NCI-H82 (cell line): ENCODE measurements at regions not wholly inside any gene's neighbourhood (a gene's known extent, or its start where the extent isn't known, plus 50 kb on each side); places are given as distances from the start of the nearest gene placed in this dataset.
A peak's percentile ranks its signal among the peaks of the same experiment; 100 is the strongest.

Experiments
- DNase-seq: peaks from one replicate; lab custom pipeline; 2025; lab: John Stamatoyannopoulos, UW

DNA sequence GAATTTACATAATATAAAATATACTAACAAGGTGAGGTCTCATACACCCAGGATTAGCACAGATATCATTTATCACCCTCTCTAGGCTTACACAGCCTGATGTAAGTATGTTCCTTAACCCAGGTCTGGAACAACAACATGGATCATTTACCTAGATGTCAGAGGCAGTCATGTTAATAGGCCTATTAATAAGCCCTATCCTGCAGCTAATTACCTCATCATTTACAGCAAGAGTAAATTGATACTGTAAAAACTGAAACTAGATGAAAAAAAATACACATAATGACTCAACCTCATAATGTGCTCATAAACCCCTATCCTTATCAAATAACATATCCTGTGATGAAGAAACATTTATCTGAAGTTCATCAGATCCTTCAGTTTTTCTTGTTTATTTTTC lies 334.3 kb upstream of the MANEA start:
- DNase-seq = no peak

DNA sequence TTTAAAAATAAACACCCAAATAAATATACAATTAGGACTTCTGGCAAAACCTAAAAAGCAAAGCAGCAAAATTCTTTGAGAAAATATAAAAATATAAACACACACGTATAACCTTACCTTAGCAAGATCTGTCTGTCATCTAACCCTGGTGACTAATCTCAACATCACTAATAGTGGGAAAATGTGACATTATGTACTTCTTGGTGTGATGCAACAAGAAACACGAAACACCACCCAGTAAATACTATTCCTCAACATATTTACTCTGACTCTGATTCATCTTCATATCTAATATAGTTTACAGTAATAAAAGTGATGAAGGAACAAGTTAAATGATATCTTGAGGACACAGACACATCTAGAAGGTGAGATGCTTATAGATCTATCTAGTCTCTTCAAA lies 332.6 kb upstream of the MANEA start:
- no peak for DNase-seq

DNA sequence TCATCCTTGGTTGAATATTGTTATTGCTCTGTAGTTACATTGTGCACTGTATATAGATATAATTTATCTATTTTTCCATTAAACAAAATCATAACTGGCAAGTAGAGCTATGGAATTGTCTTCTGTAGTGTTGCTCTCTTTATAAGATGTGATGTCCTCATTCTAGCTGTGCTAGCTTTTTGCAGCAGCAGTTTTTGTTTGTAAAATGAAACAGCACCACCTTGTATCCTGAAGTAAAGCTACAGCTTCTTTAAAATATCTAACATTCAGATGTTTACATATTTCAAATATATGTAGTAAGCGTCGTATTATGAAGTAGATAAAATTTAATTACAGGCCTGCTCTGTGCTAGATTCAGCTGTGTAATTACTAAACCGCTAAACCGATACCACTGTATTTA lies 328.8 kb upstream of the MANEA start:
- no peak for DNase-seq

DNA sequence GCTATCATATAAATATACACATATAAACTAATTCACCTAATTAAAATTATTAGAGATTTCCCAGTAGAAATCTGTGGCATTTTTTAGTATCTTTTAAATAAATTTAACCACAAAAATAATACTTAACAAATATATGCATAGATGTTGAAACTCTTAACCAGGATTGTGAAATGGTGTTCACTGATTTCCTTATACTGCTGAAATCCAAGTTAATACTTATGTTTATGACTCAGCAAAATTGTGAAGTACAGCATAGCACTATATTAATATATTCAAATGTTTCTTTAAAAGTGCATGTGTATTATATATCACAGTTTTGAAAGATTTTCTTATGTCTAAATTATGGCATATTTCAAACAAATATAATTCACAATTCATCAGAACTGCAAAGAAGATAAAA lies 328.2 kb upstream of the MANEA start:
- DNase-seq = no peak

DNA sequence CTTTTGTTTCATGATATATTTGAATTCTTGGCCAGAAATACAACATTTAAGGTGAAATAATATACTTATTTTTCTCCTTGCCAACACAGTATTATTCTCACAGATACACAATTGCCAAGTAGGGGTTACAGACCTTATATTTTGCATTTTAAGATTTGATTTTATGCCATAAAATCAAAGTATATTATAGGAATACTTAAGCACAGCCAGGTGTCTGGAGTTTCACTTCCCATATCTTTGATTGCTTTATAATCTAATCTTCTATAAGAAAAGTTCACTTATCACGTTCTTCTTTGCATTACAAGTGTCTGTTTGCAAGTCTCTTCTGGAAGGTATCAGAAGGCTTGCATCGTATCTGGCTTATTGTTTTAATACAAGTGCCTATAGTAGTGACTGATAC lies 327.7 kb upstream of the MANEA start:
- no peak for DNase-seq

DNA sequence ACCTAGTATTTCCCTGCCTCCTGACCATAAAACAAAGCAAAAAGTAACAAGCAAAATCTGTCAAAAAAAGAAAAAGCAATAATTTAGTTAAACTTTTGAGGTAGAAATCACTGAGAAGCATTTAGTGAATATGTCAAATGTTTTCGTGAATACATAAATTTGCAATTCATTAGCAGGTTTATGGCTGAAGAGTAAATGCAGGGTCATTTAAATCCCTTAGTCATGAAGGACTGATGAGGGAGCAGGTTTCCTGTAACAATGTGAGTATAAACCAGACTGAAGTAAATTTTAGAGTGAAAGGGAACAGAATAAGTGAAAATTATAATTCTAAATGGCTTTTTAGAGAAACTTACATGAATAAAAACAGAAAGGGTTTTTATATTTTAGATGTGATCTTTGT lies 313.5 kb upstream of the MANEA start:
- DNase-seq = no peak

DNA sequence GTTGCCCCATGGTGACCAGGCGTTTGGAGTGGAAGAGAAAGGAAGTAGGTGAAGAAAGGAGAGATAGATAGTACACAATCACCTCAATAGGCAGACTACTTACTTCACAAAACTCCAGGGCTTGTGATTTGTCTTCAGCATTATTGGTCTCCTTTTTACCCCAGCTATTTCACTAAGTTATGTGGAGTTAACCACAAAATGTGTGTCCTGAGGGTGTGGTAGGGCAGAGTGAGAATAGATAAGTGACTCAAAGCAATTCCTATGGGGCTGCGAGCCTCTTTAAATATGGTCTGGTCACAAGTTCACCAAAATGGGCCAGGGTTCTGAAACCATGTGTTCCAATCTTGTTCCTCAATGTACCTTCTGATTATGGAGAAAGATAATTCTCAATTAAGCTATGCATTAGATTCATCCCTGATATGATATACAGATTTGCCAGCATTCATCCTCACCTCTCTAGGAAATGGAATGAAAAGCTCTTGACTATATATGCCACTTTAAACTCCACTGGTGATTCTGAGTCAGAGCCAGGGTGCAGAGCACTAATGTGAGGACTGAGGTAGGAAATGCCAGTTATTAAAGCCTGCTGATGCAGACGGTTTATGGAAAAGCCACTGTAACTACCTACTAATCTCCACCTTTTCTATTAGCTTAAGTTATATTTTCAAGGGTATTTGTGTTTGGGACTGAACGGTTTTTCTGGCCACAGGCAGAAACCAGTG lies 310.6 kb upstream of the MANEA start:
- DNase-seq = no peak

DNA sequence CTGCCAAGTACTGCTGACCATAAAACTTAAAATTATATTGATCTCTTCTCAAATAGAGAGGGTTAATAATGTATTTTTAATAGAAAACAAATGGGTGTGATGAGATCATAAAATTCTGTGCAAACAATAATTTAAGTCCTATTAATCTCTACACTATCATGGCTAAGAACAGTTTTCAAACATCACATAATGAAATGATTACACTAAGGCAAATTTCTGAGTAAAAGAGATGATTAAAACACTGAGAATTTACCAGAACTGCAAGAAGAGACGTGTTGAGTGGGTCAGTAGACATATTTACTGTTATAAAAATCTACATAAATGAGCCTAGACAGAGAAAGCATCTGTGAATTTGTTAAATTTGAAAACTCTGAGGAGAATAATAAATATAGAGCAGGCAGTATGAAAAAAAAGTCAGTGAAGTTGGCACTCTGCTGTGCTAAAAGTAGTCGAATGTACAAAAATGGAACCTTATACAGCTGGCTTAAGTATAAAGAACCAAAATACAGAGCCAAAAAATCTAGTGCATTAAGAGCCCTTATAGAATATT lies 302.6 kb upstream of the MANEA start:
- no peak for DNase-seq

DNA sequence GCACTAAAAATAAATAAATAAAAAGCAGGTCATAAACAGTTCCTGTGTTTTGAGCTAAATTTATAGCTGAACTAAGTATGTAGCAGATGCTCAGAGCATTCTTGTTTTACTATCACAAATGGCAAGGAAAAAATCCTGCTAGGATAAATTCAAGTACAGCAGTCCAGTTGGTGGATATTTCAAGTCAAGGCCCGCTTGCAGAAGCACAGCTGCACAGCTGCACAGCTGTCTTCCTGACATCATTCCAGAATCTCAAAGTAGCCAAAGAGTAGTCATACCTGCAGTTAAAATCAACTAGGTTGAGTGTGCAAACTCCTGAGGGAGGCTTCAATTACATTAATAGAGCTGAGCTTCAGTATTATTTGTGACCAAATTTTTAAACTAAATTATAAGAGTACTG lies 297.7 kb upstream of the MANEA start:
- no peak for DNase-seq

DNA sequence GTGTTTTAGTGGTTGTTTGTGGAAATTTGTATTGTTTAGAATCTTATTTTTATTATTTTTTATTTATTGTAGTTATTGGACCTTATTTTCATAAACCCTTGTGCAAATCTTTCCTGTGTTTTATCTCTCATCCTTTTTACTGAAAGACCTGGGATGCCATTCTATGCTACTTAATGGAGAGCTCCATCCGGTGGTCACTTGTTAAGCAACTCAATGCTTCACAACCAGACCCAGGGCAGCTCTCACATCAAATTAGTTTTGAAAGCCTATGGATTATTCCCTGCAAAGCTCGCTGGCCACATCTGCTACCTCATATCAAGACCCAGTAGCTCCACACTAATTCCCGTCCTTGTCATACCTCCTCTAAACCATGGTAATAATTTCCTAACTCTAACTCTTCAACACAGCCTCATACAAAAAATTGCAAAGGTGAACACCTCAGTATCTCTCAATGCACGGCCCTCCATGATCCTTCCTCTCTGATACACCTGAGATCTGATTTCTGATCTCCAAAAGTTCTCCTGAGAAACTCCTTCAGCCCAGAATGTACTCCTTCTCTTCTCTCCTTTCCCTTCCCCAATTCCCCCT lies 296.6 kb upstream of the MANEA start:
- peak; percentile 89 for DNase-seq

DNA sequence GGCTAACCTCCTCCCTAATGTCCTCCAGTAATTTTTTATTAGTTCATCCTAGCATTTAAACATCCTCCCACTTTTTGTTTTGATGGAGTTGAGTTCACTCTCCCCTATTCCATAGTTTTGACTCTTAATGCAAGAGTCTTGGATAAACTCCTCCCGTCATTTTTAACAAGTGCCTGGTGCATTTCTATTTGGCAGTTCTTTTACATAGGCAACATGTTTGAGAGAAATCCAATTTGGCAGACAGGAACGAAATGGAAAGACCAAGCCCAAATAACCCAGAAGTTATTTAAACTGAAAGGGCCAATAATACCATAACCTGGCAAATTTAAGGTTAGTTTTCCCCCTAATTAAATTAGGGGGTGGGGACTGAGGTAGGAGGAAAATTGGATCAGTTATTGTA lies 291.5 kb upstream of the MANEA start:
- DNase-seq = no peak

DNA sequence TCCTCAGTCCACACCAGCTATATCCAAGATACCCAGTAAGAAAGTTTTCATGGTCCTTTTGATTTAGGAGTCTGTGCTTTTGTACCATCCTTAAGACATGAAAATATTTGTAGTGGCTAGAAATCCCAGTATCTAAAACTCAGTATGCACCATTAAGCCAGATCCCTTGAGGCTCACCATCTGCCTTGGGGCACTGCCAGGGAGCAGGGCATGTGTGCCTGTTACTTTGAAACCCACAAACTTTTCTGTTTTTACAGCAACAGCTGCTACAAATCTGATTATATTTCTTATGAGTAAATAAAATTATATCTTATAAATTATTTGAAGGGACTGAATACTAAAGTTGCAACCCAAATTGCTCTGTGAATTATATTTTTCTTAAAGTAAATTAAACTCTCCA lies 290.5 kb upstream of the MANEA start:
- peak; percentile 19 for DNase-seq

DNA sequence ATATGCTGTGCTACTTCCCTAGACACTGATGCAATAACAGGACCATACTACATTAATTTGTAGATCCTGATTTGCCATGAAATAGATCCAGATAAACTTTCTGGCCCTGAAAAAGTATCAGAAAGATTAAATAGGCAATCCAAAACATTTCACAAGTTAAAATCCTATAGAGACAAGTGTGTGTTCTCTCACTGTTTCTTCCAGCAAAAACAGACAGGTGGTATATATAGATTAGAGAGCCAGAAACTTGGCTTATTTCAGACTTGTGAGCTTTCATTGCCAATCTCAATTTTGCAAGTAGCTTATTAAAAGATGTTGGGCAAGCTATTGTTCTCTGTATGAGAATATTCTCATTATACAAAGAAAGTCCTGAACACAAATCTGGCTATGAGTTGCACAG lies 289.1 kb upstream of the MANEA start:
- DNase-seq = no peak

DNA sequence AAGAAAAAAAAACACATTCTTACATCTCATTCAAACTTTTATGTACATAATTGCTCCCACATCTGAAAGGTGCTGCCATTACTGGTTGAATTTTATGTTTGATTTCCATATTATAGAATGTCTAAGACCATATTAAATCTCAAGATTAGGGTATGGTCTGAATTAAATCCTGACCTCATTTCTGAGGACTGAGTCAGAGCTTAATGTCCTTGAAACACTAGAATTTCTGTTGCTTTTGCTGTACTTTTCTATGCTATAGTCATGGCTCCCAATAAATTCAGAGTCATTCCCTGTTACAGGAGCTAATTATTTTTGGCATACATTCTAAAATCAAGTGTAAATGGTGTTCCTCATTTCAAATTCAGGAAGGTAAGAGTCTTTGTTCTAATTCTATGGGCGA lies 285.3 kb upstream of the MANEA start:
- DNase-seq = no peak

DNA sequence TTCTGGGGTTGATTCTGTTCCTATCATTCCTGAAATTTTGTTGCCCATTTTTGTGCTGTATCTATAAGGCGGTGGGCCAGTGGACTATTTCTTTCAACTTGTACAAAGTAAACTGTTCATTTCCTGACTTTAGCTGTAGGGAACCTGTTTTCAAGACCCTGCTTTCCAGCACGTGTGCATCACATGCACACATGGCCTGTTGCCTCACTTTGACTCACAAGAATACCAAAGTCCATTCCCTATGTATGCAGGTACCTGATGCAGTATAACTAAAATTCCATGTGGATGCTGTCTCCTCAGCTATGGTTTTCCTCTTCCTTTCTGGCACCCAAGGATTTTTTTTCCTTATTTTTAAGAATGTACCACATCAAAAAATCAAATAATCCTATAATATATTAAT lies 284.1 kb upstream of the MANEA start:
- DNase-seq = no peak

DNA sequence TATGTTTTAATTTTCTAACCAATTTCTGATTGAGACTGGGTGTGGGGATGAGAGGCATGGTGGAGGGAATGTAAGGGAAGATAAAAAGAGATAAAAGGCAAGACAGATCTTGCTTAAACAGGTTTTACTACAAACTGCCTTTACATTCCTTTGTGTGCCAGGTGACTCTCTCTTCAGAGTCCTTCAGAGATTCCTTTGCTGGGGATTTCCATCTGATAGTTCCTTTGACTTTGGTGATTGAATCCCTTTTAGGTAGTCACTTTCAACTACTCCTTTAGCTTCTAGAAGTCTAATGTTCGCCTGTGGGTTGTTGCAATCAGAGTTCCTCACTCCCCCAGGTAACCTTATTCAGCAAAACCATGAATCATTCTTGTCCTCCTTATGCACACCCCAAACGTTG lies 283.3 kb upstream of the MANEA start:
- DNase-seq = no peak

DNA sequence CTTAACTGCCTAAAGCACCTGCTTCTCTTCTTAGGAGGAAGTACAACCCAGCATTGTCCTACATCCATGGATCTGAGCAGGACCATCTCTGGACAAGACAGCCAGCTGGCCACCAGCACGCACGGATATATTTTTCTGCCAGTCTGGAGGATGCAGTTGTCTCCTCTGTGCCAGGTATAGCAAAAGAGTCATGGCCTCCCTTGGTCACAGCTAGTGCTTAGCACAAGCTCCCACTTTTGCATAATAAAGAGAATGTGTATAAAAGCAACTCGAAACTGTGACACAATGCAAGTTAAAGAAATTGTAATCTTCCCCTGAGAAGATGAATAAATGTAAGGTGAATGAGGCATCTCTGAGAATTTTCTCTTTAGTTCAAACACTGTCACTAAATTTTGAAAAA lies 267.8 kb upstream of the MANEA start:
- DNase-seq = no peak

DNA sequence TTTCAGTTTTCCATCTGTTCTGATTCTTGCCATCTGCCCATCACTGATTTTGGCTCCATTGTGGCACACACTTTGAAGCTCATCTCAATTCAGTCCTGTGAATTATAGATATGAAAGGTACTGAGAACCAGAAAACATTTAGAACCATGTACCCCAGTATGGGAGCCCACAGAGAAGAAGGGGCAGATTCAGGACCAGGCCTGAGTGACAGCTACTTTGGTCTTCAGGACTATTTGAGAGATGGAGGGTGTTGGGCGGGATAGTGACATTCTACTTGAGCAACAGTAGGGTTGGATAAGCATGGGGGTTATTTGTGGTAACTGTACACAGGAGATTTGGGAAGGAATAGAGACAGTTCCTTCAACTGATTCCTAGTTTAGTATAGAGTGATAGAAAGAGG lies 259.2 kb upstream of the MANEA start:
- DNase-seq = peak; percentile 75

DNA sequence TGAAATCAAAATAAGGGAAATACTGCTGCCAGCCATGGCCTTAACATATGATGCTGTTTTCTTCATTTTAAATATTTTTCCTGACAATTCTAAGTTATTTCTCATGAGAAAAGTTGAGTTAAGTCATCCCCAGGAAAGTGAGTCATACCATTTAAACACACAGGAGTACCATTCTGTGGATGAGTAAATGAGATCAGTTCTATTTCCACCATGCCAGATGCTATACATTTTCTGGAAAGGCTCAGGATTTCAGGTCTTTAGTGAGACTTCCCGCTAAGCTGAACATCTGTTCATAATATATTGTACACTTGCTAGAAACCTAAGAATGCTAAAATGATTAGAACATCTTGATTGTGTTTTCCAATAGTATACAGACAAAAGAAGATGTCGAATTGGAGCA lies 256.2 kb upstream of the MANEA start:
- DNase-seq = peak; percentile 66

DNA sequence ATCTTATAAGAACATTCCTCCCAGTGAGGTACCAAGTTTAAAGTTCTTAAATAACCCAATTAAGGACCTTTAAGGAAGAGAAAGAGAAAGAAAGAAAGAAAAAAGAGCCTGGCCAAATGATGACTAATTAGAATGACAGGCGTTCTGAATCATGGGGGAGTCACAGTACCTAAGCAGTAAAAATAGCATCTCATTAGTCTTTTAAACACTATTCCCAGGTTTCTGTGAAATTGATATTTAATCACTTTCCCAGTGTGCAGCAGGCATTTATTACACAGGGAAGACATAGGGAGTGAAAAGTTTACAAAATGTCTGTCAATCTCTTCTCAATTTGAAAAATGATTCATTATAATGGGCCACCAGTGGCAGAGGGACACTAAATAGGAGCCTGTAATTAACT lies 251.4 kb upstream of the MANEA start:
- no peak for DNase-seq

DNA sequence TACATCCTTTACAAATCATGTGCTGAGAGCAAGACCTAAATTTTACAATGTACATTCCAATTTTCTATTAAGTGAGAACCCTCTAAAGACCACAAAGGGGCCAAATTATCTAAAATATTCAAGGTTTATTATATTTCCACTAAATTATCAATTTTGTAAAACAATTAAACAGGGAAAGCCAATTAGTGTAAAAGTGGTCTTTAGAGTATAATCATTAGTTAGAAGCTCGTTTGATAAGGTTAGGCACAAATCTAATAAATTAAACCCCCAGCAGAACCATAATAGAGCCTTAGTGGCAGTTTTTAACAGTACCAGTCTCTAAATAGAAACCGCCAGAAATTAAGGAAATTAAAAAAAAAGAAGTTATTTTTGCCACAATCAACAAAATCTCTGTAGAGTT lies 249.1 kb upstream of the MANEA start:
- DNase-seq = no peak

DNA sequence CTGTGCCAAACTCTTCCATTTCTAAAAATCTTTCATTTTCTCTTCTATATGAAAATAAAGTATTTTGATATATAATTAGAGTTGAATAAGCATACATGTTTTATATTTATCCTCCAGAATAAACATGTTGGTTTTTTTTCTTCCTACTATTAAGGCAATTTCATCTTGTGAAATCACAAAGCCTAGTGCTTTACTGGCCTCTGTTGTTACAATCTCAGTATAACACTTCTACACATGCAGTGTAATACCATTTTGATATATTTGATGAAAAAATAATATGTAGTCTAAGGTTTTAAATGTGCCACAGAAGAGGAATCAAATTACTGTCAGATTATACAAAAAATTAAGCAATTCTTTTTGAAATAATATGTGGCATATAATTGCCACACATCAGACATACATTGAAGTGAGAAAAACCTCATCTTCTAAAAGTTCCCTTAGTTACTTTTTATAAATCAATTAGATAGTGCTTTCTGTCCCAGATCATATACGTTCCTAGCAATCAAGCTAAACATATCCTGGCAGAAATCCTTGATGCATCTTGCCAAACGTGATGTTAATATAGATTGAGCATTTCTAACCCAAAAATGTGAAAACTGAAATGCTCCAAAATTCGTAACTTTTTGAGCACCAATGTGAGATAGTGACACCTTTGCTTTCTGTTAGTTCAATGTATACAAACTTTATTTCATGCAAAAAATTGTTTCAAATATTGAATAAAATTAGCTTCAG lies 225.1 kb upstream of the MANEA start:
- DNase-seq = peak; percentile 13

DNA sequence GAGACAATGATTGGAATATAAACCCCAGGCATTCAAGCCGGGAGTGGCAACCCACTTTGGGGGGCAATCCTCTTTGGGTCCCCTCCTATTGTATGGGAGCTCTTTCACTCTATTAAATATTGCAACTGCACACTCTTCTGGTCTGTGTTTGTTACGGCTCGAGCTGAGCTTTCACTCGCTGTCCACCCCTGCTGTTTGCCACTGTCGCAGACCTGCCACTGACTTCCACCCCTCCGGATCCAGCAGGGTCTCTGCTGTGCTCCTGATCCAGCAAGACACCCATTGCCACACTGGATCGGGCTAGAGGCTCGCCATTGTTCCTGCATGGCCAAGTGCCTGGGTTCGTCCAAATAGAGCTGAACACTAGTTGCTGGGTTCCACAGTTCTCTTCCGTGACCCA lies 222.8 kb upstream of the MANEA start:
- no peak for DNase-seq
